B cell (primary cell): ENCODE measurements at regions not wholly inside any gene's neighbourhood (a gene's known extent, or its start where the extent isn't known, plus 50 kb on each side); places are given as distances from the start of the nearest gene placed in this dataset.

Experiments used
- CTCF ChIP-seq: fragments of 200-600 bp; IDR thresholded peaks from one replicate; pipeline ENCODE4 v1.8.0; 2022; ENCODE audit warnings: antibody characterized with exemption, mild to moderate bottlenecking
- EZH2 ChIP-seq: IDR thresholded peaks from 2 replicates; pipeline ENCODE4 v1.6.1; 2012; ENCODE audit warnings: borderline replicate concordance, low read depth, mild to moderate bottlenecking, moderate library complexity, low read length; ENCODE audit not compliant: insufficient read depth, poor library complexity, severe bottlenecking

GRCh38 chr13:76644906-76645305 lies 241.3 kb downstream of the KCTD12 start:
- TF ChIP-seq CTCF = no peak
- no peak for TF ChIP-seq EZH2
